ENCODE measurements at regions not wholly inside any gene's neighbourhood (a gene's known extent, or its start where the extent isn't known, plus 50 kb on each side); places are given as distances from the start of the nearest gene placed in this dataset.
"Not testable (repeated sequence)": the region's sequence is repeated elsewhere in the genome, so short reads cannot be mapped to it uniquely, and the experiment has no call there.

DNA sequence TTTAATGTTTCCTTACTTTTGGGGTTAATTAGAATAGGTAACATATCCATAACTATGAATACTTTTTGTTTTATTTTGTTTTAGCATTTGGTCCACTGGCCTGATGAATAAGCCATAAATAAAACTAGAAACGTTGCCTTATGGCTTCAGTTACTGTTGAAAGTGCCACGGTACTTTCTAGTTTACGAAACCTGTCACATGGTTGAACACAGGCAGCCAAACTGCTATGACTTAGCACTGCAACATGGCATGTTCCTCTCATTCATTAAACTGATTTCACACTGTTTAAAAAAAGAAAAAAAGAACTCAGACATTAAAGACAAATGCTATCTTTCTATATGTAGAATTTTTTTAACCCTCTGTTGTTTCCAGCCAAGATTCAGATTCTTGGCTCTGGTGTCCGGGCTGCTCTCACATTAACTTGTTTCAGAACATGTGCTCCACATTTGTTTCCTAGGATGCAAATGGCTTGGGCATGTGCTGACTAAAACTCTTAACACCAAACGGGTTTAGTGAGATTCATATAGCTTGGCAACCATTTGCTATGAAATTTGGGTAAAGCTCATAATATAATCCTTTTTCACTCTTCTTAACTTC is 323.9 kb upstream of the RND3 start:
- Mint-ChIP-seq H3K9me3 (no peaks in the 10 kb centered on the region), H3K27me3 (no peaks in the 10 kb centered on the region), H3K27ac (no peak overlapping the region), H3K4me1 (no peaks in the 10 kb centered on the region), H3K36me3 (no peaks in the 10 kb centered on the region), H3K4me3 (no peak overlapping the region)
- ATAC-seq, result no peak

DNA sequence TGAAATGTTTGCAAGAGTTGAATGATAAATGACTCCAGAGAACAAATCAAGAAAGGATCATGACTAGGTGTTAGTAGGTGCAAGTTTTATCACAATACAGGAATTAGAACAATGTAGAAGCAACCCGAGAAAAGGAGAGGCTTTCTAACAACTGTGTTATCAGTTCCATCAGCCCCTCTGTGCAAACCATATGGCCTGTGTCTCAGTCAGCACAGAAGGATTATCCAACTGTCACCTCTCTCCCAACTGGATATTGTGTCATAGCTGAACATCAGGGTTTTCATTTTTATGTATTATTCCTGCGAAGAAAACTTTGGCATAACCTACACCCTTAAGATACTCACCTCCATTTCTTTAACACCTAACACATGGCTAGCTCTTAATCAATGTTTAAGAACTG is 321.6 kb upstream of the RND3 start:
- H3K27me3 Mint-ChIP-seq, result no peaks in the 10 kb centered on the region
- H3K36me3 Mint-ChIP-seq, result no peaks in the 10 kb centered on the region
- H3K9me3 Mint-ChIP-seq, result no peaks in the 10 kb centered on the region
- no peak for ATAC-seq
- no peak overlapping the region for H3K27ac Mint-ChIP-seq
- H3K4me1 Mint-ChIP-seq, result no peaks in the 10 kb centered on the region
- H3K4me3 Mint-ChIP-seq, result no peak overlapping the region

DNA sequence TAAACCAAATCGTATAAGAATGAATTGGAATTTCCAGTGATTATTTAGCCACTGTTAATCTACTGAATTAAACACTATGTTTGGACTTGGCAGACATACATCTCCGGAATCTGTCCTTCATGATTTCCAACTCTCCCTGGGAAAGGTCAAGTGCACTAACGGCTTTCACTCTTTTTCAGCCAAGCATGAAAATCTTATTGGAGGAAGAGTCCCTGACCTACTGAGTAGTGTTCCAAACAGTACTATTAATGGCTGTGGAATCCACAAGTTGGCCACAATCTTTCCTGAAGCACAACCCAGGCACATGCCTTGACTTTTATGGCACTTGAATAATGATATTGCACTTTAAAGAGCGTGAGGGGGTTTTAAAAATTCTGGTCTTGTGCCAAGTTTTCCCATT is 318.9 kb upstream of the RND3 start:
- Mint-ChIP-seq H3K27me3 (no peaks in the 10 kb centered on the region), H3K4me1 (no peaks in the 10 kb centered on the region), H3K36me3 (no peaks in the 10 kb centered on the region), H3K4me3 (no peak overlapping the region), H3K27ac (no peak overlapping the region), H3K9me3 (peaks cover 3% of the 10 kb centered on the region)
- no peak for ATAC-seq

DNA sequence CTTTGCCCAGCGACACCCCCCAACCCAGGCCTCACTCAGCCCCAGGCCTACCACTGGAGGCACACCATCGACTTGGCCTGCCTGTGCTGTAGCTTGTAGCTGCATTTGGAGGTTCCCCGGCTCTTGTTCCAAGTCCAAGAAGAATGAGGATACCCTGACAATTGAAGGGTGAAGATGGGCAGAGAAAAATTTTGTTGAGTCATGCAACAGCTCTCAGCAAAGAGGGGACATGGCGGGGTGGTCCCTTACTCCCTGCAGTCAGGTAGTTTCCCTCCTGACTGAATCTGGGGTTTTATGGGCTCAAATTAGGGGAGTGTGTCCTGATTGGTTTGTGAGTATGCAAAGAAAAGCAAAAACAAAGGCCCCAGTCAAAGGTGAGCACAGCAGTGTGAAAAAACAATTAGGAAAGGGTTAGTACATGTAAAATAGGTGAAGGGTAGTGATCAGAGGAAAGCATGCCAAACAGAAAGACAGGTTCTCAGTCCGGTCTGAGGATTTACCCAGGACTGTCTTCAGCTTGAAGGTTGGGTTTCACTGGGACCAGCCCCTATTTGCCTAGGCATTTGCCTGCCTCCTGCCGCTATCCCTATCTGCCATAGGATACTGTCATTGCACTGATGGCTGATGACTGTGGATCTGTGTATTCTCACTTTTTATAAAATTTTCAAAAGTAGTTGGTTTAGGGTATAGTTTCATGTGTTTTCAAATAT is 316.4 kb upstream of the RND3 start:
- Mint-ChIP-seq H3K4me1 (no peaks in the 10 kb centered on the region), H3K4me3 (no peak overlapping the region), H3K27ac (no peak overlapping the region), H3K27me3 (no peaks in the 10 kb centered on the region), H3K9me3 (peaks cover 3% of the 10 kb centered on the region), H3K36me3 (no peaks in the 10 kb centered on the region)
- ATAC-seq, result no peak

DNA sequence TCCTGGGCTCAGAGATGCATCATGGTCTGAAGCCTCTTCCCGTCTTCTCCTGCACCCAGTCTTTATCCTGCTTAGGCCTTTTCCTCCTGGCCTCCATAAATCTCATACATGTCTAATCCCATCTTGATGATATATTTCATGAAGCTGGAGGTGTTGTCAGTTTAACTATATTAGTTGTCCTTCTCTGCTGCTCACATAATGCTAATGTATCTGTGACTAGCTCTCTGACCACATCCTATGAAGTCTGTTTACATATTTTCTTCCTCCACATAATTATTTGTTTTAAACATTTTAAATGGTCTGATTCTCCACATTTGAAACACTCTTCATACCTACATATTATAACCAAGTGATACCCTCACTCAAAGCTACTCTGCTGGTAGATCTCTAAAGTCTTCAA is 315.2 kb upstream of the RND3 start:
- Mint-ChIP-seq H3K4me1 (no peaks in the 10 kb centered on the region), H3K4me3 (no peak overlapping the region), H3K36me3 (no peaks in the 10 kb centered on the region), H3K27ac (no peak overlapping the region), H3K9me3 (peaks cover 3% of the 10 kb centered on the region), H3K27me3 (no peaks in the 10 kb centered on the region)
- no peak for ATAC-seq

DNA sequence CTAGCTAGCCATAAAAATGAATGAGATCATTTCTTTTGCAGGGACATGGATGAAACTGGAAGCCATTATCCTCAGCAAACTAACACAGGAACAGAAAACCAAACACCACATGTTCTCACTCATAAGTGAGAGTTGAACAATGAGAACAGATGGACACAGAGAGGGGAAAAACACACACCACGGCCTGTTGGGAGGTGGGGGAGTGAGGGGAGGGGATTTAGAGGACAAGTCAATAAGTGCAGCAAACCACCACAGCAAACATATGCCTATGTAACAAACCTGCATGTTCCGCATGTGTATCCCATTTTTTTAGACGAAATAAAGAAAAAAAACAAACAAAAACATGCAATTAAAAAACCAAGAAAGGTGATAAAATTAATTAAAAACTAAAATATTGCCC is 308.8 kb upstream of the RND3 start:
- not testable (repeated sequence) for H3K9me3 Mint-ChIP-seq, H3K4me3 Mint-ChIP-seq, H3K27ac Mint-ChIP-seq, ATAC-seq, H3K36me3 Mint-ChIP-seq, H3K27me3 Mint-ChIP-seq, H3K4me1 Mint-ChIP-seq

DNA sequence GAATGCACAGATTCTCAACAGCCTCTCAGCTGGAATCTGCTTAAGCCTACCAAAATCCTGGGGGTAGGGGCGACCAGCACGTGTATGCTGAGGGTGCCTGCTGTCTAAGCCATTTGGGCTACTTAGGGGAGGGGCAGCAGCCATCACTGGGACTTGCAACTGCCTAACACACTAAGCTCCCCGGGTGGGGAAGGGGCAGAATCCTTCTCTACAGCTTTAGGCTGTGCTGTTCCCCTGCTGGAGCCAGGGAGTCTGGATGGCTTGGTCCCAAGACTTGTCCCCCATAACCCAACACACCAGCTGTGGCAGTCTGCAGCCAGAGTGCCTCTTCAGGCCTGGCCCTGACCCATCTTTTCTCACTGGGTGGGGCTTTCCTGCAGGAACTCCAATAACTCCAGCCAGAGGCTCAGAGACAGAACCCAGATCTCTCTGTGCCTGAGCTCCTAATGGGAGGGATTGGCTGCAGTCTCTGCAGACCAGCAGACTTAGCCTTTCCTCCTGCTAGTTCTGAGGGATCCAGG is 305.4 kb upstream of the RND3 start:
- ATAC-seq, result no peak
- no peak overlapping the region for H3K27ac Mint-ChIP-seq

DNA sequence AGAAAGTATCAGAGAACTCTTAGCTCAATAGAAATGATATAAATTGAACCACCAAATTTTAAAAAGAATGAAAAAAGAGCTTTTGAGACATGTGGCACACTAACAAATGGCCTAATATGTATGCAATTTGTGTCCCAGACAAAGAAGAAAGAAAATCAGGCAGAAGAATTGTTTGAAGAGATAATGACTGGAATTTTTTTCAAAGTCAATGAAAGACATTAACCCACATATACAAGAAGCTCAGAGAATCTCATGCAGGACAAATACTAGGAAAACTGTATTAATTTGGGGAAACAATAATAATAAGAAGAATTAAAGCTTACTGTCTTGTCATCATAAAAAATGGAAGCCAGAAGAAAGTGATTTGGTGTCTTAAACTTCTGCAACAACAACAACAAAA is 304.1 kb upstream of the RND3 start:
- no peaks in the 10 kb centered on the region for H3K4me1 Mint-ChIP-seq
- ATAC-seq, result no peak
- H3K27ac Mint-ChIP-seq, result no peak overlapping the region

More for the DNA sequence above, 305.4 kb upstream of the RND3 start:
- H3K9me3 Mint-ChIP-seq, result peaks cover 3% of the 10 kb centered on the region
- no peak overlapping the region for H3K4me3 Mint-ChIP-seq
- H3K4me1 Mint-ChIP-seq, result no peaks in the 10 kb centered on the region
- H3K27me3 Mint-ChIP-seq, result no peaks in the 10 kb centered on the region
- H3K36me3 Mint-ChIP-seq, result no peaks in the 10 kb centered on the region

DNA sequence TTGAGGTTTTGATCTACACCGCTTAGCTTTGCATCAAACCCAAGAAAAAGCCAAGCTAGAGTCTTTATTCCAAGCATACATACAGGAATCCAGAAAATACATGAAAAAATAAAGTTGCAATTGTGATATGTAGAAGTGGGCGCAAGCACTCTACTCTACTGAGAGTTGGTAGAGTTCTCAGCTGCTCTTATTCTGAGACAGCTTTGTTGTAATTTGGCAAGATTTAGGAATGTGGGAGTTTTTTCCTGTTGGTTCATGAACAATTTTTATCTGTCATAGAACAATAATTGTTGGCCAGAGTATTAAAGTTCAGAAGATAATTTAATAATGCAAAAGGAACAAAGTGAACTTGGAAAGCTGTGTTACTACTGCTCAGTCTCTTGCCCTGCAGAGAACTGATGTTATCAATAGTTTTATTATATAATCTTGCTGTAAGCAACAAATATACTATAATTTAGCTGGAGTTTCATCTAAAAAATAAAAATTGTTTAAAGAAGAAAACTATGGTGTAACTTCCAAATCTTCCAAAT is 302.0 kb upstream of the RND3 start:
- Mint-ChIP-seq H3K27ac (no peak overlapping the region), H3K27me3 (no peaks in the 10 kb centered on the region), H3K9me3 (no peaks in the 10 kb centered on the region), H3K4me3 (no peak overlapping the region), H3K4me1 (no peaks in the 10 kb centered on the region), H3K36me3 (no peaks in the 10 kb centered on the region)
- no peak for ATAC-seq

More for the DNA sequence above, 304.1 kb upstream of the RND3 start:
- Mint-ChIP-seq H3K4me3 (no peak overlapping the region), H3K9me3 (peaks cover 3% of the 10 kb centered on the region), H3K27me3 (no peaks in the 10 kb centered on the region), H3K36me3 (no peaks in the 10 kb centered on the region)

DNA sequence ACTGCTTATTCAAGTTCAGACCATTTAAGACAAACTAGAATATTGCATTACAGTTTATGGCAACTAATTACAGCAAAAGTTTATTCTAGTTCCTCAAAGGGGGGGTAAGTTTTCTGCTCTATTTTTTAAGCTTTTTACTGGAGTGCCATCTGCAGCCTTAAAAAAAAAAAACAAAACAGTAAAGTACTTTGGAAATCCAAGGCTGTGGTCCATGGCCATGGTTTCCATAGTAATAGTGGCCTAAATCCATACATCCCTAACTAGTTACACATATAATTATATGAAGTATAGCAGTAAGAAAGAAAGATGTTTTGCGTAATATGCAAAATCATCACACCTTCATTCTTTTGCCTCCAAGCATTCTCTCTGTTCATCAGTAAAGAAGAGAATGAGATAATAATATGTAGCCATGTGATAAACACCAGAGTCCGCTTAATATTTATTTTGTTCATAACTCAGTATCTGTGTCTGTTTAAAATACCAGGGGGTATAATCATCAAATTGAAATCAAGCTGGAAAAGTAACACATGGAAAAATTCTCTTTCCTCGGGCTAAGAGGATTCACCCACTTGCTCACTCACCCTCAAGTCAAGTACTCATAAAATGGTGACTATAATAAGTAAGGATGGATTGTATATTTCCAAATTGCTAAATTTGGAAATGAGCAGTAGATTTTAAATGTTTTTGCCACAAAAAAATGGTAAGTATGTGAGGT is 301.1 kb upstream of the RND3 start:
- H3K27me3 Mint-ChIP-seq, result no peaks in the 10 kb centered on the region
- H3K4me1 Mint-ChIP-seq, result no peaks in the 10 kb centered on the region
- ATAC-seq, result no peak
- H3K9me3 Mint-ChIP-seq, result no peaks in the 10 kb centered on the region
- H3K27ac Mint-ChIP-seq, result no peak overlapping the region
- no peak overlapping the region for H3K4me3 Mint-ChIP-seq
- H3K36me3 Mint-ChIP-seq, result no peaks in the 10 kb centered on the region

DNA sequence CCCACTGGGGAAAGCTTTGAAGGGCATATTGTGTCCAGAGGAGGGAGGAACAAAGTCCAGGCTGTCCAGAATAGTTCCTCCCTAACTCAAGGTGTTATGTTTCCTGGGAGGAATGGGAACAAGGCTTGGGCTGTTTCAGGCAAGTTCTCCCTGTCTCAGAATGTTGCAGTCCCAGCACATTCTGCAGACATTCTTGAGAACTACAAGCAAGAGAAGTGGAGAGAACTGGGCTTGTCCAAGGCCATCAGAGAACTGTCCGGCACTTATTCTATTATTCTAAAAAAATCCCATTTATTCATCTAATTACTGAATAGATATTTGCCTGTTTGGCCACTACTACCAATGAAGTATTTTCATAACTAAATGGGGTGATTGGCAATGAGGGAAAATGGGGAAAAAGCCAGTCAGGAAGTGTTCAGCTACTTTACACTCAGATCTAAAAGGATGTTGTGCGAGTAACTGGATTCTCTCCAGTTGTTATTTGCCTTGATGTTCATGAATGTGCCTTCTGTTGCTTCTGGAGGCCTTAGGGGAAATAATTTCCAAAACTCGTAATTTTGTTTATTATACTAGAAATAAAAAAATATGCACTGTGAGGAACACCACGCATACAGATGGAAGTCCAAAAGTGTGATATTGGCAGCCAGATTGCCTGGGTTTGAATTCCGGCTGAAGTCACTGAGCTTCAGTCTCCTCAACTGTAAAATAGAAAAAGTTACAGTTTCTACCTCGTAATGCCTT is 300.1 kb upstream of the RND3 start:
- H3K9me3 Mint-ChIP-seq, result no peaks in the 10 kb centered on the region
- no peaks in the 10 kb centered on the region for H3K36me3 Mint-ChIP-seq
- H3K4me3 Mint-ChIP-seq, result no peak overlapping the region
- H3K4me1 Mint-ChIP-seq, result no peaks in the 10 kb centered on the region
- no peak overlapping the region for H3K27ac Mint-ChIP-seq
- no peaks in the 10 kb centered on the region for H3K27me3 Mint-ChIP-seq
- ATAC-seq, result no peak

DNA sequence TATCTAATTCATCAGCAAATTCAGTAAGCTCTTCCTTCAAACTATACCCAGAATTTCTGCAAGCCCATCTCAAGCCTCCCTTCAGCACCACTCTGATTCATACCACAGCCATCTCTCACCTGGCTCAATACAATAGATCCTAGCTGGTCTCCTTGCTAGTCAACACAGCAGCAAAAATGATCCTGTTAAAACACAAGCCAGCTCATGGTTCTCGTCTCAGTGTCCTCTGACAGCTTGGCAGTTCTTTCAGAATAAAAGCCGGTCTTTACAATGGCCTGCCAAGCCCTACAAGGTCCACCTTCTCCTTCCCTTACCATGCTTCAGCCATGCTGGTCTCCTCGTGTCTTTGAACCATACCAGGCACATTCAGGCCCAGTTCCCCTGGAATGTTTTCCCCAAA is 296.9 kb upstream of the RND3 start:
- H3K27me3 Mint-ChIP-seq, result no peaks in the 10 kb centered on the region
- H3K4me3 Mint-ChIP-seq, result no peak overlapping the region
- no peaks in the 10 kb centered on the region for H3K9me3 Mint-ChIP-seq
- no peak overlapping the region for H3K27ac Mint-ChIP-seq
- H3K4me1 Mint-ChIP-seq, result no peaks in the 10 kb centered on the region
- no peaks in the 10 kb centered on the region for H3K36me3 Mint-ChIP-seq
- peak; percentile 31 for ATAC-seq

DNA sequence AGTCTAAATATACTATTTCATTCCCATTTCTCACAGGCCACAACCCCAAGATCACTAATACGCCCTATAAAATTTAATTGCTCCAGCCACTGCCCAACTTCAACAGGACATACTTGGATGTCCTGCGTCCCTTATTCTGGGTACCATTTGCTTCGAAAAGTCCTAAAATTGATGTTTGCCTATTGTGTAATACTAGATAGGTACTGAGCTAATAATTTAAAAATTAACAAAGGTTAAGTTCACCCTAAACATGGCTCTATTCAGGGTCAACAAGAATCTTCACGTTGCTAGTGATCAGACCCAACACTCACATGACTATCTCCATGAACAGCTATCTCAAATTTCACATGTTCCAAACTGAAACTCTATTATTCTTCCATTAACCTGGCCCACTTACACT is 296.4 kb upstream of the RND3 start:
- no peaks in the 10 kb centered on the region for H3K4me1 Mint-ChIP-seq
- ATAC-seq, result no peak
- no peaks in the 10 kb centered on the region for H3K36me3 Mint-ChIP-seq
- no peaks in the 10 kb centered on the region for H3K9me3 Mint-ChIP-seq
- H3K27me3 Mint-ChIP-seq, result no peaks in the 10 kb centered on the region
- H3K4me3 Mint-ChIP-seq, result no peak overlapping the region
- H3K27ac Mint-ChIP-seq, result no peak overlapping the region

DNA sequence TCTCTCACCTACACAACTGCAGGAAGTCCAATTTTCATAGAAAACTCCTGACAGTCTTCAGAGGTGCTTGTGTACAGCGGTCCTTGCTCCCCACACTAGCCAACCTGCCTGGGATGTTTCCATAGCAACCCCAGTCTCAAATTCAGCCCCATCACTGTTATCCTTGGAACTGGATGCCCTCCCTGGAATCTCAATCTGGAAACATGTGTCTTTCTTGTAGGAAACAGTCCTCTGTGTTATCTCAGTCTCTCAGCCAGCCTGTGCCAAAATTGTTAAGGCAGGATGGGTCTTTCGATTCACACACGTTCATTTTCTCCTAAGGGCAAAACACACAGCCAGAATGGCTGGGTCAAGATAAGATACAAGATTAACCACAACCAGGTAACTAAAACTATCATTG is 295.5 kb upstream of the RND3 start:
- ATAC-seq, result no peak
- Mint-ChIP-seq H3K36me3 (no peaks in the 10 kb centered on the region), H3K4me1 (no peaks in the 10 kb centered on the region), H3K4me3 (no peak overlapping the region), H3K27me3 (no peaks in the 10 kb centered on the region), H3K27ac (no peak overlapping the region), H3K9me3 (no peaks in the 10 kb centered on the region)

DNA sequence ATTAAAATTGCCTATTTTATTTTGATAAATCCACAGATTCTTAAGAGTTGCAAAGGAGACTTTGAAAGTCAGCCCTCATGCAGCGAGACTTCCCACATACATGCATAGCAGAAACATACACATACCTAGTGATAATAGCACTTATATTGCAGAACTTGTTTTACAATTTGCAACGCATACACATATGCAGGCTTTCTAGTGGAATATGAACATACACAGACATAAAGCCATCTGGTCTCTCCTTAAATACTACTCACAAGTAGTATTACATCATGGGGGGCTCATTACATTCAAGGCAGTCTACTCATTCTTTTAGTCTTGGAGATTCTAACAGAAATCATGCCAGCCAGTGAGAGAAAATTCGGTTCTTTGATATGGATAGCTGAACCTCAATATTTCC is 295.1 kb upstream of the RND3 start:
- no peaks in the 10 kb centered on the region for H3K9me3 Mint-ChIP-seq
- no peak for ATAC-seq
- H3K36me3 Mint-ChIP-seq, result no peaks in the 10 kb centered on the region
- no peaks in the 10 kb centered on the region for H3K27me3 Mint-ChIP-seq
- H3K27ac Mint-ChIP-seq, result no peak overlapping the region
- no peaks in the 10 kb centered on the region for H3K4me1 Mint-ChIP-seq
- no peak overlapping the region for H3K4me3 Mint-ChIP-seq

All from stimulated activated memory B cell treated with anti-CD40 and anti-IgM and Interleukin-4, amounts not matched to agents 10 μg/mL and 1 μg/mL and 100 μg/mL, for 72 hours (primary cell).